PC-3 (cell line): ENCODE measurements at regions not wholly inside any gene's neighbourhood (a gene's known extent, or its start where the extent isn't known, plus 50 kb on each side); places are given as distances from the start of the nearest gene placed in this dataset.

ENCODE experiments used
- EZH2phosphoT487 ChIP-seq: fragments of 300-600 bp; sonication (generic); IDR thresholded peaks from 2 replicates; pipeline ENCODE4 v1.6.1; 2018; ENCODE audit warnings: mild to moderate bottlenecking, antibody characterized with exemption, low read length, borderline replicate concordance
- TF ChIP-seq, protein P1 (sequence below): fragments of 300-600 bp; sonication (generic); conservative IDR thresholded peaks from 2 replicates; pipeline ENCODE4 v1.5.1; 2017; ENCODE audit warnings: antibody characterized with exemption, low read depth, mild to moderate bottlenecking, low read length

DNA sequence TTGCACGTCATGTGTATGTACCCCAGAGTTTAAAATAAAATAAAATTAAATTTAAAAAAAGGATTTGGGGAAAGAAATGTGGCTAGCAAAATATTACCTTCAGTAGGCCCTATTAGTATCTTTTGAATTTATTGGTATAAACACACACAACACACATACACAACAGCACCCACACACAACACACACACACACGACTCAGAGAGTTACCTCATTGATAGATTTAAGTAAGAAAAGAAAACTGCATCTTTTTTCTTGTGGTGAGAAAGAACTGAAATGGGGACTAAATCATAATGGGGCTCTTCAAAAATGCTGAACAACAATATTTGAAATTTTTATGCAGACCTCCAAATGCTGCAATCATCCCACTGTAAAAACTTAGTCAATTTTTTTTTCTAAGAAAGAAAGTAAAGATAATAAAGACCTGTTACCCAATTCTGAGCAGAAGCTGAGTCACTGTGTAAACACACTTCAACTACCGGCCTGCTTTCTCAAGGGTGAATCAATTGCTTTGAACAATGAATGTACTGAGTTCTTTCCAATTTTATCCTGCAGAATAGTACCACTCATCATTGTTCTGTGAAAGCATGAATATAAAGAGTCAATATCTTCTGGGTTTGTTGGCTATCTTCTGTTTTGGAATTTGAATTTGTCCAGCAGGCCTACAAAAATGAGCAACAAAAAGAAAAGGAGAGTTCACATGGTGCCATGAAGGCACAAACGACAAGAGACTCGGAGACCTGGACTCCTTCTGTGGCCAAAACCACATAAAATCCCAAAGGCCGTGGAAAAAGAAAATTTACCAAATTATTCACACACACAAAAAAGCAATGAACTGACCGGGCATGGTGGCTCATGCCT is 57.9 kb upstream of the CCNG1 start:
- TF ChIP-seq, protein P1, sequence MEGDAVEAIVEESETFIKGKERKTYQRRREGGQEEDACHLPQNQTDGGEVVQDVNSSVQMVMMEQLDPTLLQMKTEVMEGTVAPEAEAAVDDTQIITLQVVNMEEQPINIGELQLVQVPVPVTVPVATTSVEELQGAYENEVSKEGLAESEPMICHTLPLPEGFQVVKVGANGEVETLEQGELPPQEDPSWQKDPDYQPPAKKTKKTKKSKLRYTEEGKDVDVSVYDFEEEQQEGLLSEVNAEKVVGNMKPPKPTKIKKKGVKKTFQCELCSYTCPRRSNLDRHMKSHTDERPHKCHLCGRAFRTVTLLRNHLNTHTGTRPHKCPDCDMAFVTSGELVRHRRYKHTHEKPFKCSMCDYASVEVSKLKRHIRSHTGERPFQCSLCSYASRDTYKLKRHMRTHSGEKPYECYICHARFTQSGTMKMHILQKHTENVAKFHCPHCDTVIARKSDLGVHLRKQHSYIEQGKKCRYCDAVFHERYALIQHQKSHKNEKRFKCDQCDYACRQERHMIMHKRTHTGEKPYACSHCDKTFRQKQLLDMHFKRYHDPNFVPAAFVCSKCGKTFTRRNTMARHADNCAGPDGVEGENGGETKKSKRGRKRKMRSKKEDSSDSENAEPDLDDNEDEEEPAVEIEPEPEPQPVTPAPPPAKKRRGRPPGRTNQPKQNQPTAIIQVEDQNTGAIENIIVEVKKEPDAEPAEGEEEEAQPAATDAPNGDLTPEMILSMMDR = no peak
- TF ChIP-seq EZH2phosphoT487 = no peak
